Kidney glomerular epithelial cell (primary cell): ENCODE measurements at regions not wholly inside any gene's neighbourhood (a gene's known extent, or its start where the extent isn't known, plus 50 kb on each side); places are given as distances from the start of the nearest gene placed in this dataset.
A peak's percentile ranks its signal among the peaks of the same experiment; 100 is the strongest.
"Not testable (repeated sequence)": the region's sequence is repeated elsewhere in the genome, so short reads cannot be mapped to it uniquely, and the experiment has no call there.

Experiments
- DNase-seq: peaks from one replicate; lab custom pipeline; 2025; lab: John Stamatoyannopoulos, UW

DNA sequence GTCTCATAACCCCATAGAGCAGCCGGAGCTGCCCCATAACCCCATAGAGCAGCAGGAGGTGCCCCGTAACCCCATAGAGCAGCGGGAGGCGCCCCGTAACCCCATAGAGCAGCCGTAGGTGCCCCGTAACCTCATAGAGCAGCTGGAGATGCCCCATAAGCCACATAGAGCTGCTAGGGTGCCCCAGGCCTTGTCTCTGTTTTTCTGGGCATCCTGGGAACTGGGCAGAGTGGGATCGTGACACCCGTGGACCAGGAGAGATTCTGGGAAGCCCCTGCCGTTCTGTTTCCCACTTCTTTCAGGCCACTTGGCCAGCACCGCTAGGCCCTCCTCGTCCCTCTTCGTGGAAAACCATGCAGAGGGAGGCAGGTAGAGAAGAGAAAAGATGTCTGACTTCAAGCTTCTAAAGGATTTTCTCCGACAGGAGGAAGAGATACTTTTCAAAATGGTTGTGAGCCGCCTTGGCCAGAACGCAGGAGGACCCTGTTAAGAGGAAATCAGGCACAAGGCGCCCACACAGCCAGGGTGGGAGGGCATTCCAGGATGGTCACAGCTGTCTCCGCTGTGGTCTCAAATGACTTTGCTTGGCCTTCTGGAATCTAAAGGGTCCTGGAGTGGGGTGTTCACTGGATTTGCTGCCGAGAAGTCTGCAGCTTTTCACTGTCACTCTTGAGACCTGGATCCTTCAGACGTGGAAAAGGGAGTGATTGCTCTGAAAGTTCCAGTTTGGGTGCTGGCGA is 171.8 kb downstream of the NPIPB11 start:
- not testable (repeated sequence) for DNase-seq

DNA sequence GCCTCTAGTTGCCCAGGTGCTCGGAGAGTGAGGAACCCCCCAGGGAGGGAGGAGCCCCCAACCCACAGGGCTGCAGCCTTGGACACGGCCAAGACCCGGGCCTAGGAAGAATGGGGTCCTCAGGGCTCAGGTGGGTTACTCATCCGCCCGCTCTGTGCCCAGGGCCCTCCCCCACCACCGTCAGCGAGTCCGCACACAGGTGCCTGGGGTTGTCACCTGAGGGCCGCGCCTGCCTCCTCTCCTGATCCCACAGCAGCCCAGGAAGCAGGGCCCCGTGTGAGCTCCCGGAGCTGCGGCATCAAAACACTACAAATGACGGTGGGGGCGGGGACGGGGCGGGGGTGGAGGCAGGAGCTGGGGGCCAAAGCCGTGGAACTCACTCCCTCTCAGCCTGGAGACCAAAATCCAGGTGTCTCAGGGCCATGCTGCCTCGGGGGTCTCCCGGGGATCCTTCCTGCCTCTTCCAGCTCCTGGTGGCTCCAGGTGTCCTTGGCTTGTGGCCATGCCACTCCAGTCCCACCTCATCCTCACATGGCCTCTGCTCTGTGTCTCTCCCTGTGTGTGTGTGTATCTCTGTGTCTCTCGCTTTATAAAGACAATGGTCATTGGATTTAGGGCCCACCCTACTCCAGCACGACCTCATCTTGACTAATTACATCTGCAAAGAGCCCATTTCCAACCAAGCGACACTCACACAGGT is 172.7 kb downstream of the NPIPB11 start:
- DNase-seq, result not testable (repeated sequence)

- DNase-seq, result no peak
Observed at GRCh38 chr16:29232811-29233704, 173.5 kb downstream of the NPIPB11 start.

GRCh38 chr16:29232160-29232705 is 174.3 kb downstream of the NPIPB11 start:
- not testable (repeated sequence) for DNase-seq

- no peak for DNase-seq
Observed at GRCh38 chr16:29231244-29231643, 175.3 kb downstream of the NPIPB11 start.

GRCh38 chr16:29230671-29231096 is 175.8 kb downstream of the NPIPB11 start:
- DNase-seq, result no peak

- not testable (repeated sequence) for DNase-seq
Observed at GRCh38 chr16:29230006-29230668, 176.4 kb downstream of the NPIPB11 start.

GRCh38 chr16:29229616-29230005 is 176.9 kb downstream of the NPIPB11 start:
- not testable (repeated sequence) for DNase-seq

- DNase-seq, result not testable (repeated sequence)
Observed at GRCh38 chr16:29228664-29229611, 177.6 kb downstream of the NPIPB11 start.

- DNase-seq, result peak; percentile 10
Observed at GRCh38 chr16:29227751-29228663, 178.5 kb downstream of the NPIPB11 start.

GRCh38 chr16:29226782-29227181 is 179.7 kb downstream of the NPIPB11 start:
- DNase-seq, result no peak

DNA sequence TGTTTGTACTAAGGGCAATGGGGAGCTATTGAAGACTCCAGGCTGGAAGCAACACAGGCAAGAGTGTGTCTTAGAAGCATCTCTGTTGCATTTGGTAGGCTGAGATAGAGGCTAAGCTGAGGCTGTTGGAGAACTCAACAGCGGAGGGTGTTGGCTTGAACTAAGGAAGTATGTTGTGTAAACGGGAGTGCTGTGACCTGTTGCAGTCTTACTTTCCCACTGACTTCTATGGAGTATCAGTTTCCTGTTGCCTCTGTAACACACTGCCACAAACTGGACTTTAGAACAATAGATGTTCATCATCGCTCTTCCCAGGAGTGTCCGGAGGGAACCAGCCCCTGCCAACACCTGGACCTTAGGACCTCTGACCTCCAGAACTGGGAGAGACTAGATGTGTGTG is 181.8 kb downstream of the NPIPB11 start:
- DNase-seq, result not testable (repeated sequence)

GRCh38 chr16:29222615-29223014 is 183.9 kb downstream of the NPIPB11 start:
- not testable (repeated sequence) for DNase-seq

DNA sequence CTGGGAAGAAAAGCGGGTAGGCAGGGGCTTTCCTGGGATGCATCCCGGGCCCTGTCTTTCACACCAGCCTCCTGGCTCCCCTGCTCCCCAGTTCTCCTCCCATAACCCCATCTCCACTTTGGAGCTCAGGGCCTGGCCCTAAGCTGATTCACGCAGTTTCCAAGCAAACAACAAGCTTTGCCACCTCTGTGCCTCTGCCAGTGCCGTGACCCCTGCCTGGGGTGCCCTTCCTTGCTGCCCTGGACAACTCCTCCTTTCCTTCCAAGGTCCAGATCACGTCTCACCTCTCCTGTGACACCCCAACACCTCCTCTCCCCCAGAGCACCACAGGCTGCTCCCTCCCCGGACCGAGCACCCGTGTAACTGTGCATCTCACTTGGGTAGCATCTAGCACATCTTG is 184.5 kb downstream of the NPIPB11 start:
- DNase-seq, result not testable (repeated sequence)

GRCh38 chr16:29221281-29221955 is 185.1 kb downstream of the NPIPB11 start:
- DNase-seq, result not testable (repeated sequence)

- DNase-seq, result not testable (repeated sequence)
Observed at GRCh38 chr16:29220647-29221191, 185.8 kb downstream of the NPIPB11 start.

DNA sequence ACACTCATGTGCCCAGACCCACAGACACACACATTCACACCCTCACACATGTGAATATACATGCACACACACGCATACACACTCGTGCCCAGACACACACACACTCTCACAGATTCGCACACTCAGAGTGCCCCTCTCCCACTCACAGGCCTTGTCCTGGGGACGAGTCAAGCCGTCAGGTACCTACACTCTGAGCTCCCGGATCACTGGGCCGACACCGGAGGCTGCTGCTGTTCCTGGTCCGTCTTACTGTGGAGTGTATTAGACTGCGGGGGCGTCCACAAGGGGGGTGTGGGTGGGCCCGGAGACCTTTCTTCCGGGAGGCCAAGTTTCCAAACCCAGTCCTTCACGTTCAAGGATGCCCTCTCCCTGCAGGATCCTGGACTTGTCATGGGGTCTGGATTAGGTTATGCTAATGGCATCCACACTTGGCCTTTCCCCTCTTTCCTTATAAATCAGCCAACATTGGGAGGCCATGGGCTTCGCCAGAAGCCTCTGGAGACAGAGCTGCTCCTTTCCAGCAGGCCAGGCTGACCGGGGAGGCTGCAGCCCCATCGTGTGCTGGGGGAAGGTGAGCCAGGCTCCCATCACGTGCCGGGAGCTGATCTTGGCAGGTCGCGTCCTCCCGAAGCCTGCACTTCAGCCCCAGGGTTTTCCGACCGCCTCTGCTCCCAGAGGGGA is 186.4 kb downstream of the NPIPB11 start:
- DNase-seq, result not testable (repeated sequence)

DNA sequence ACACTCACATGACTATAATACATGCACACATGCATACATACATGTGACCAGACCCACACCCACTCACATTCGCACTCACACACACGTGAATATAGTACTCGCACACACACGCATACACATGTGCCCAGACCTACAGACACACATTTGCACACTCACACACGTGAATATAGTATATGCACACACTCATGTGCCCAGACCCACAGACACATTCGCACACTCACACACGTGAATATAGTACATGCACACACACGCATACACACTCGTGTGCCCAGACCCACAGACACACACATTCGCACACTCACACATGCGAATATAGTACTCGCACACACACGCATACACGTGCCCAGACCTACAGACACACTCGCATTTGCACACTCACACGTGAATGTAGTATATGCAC is 186.9 kb downstream of the NPIPB11 start:
- DNase-seq, result not testable (repeated sequence)
